Astrocyte (in vitro differentiated cells and primary cell): ENCODE measurements at regions not wholly inside any gene's neighbourhood (a gene's known extent, or its start where the extent isn't known, plus 50 kb on each side); places are given as distances from the start of the nearest gene placed in this dataset.
"Not testable (repeated sequence)": the region's sequence is repeated elsewhere in the genome, so short reads cannot be mapped to it uniquely, and the experiment has no call there.

Experiments
- DNase-seq: peaks from one replicate; pipeline ENCODE4 v3.0.0-alpha.2; 2010; ENCODE audit warnings: low read depth
- FAIRE-seq: peaks from 2 replicates; lab custom pipeline; 2011; peaks lifted over from hg19 to GRCh38; lab: Jason Lieb, UNC
- H2AFZ ChIP-seq: 2 replicates; pipeline ENCODE4 v1.6.0; 2012; ENCODE audit warnings: low read depth, low read length, inconsistent platforms
- H3K27ac ChIP-seq: 2 replicates; pipeline ENCODE4 v1.5.1; 2011; ENCODE audit warnings: low read depth, low read length, inconsistent platforms
- H3K27me3 ChIP-seq: 2 replicates; pipeline ENCODE4 v1.6.0; 2011; ENCODE audit warnings: low read length, inconsistent platforms; ENCODE audit not compliant: insufficient read depth
- H3K36me3 ChIP-seq: 2 replicates; pipeline ENCODE4 v1.5.1; 2011; ENCODE audit warnings: low read length, inconsistent platforms; ENCODE audit not compliant: insufficient read depth
- H3K4me1 ChIP-seq: 2 replicates; pipeline ENCODE4 v1.5.1; 2011; ENCODE audit warnings: low read length, inconsistent platforms; ENCODE audit not compliant: insufficient read depth
- H3K4me2 ChIP-seq: 2 replicates; pipeline ENCODE4 v1.6.0; 2012; ENCODE audit warnings: low read length, inconsistent platforms
- H3K4me3 ChIP-seq: 2 replicates; pipeline ENCODE4 v1.5.1; 2011; ENCODE audit warnings: low read depth, mild to moderate bottlenecking, low read length, inconsistent platforms; ENCODE audit not compliant: insufficient read depth
- H3K79me2 ChIP-seq: 2 replicates; pipeline ENCODE4 v1.6.0; 2012; ENCODE audit warnings: mild to moderate bottlenecking, low read length, inconsistent platforms; ENCODE audit not compliant: insufficient read depth
- H3K9ac ChIP-seq: 2 replicates; pipeline ENCODE4 v1.6.0; 2012; ENCODE audit warnings: mild to moderate bottlenecking, low read length, inconsistent platforms
- H3K9me3 ChIP-seq: 2 replicates; pipeline ENCODE4 v1.5.1; 2012; ENCODE audit warnings: low read depth, mild to moderate bottlenecking, low read length, inconsistent platforms; ENCODE audit not compliant: insufficient read depth
- H4K20me1 ChIP-seq: 2 replicates; pipeline ENCODE4 v1.6.0; 2012; ENCODE audit warnings: low read length, inconsistent platforms; ENCODE audit not compliant: insufficient read depth
- H3K27ac Mint-ChIP-seq: one replicate; pipeline ENCODE4 v1.8.0; 2021; ENCODE audit warnings: mild to moderate bottlenecking, mixed read lengths; ENCODE audit not compliant: unreplicated experiment
- H3K27me3 Mint-ChIP-seq: one replicate; pipeline ENCODE4 v1.8.0; 2021; ENCODE audit warnings: low read depth, mixed read lengths; ENCODE audit not compliant: unreplicated experiment
- H3K36me3 Mint-ChIP-seq: one replicate; pipeline ENCODE4 v1.8.0; 2021; ENCODE audit warnings: low read depth, mixed read lengths; ENCODE audit not compliant: unreplicated experiment
- H3K4me1 Mint-ChIP-seq: one replicate; pipeline ENCODE4 v1.8.0; 2021; ENCODE audit warnings: low read depth, mixed read lengths; ENCODE audit not compliant: unreplicated experiment
- H3K4me3 Mint-ChIP-seq: one replicate; pipeline ENCODE4 v1.8.0; 2021; ENCODE audit warnings: mild to moderate bottlenecking, moderate library complexity, mixed read lengths; ENCODE audit not compliant: unreplicated experiment
- H3K9me3 Mint-ChIP-seq: one replicate; pipeline ENCODE4 v1.8.0; 2021; ENCODE audit warnings: mild to moderate bottlenecking, mixed read lengths; ENCODE audit not compliant: unreplicated experiment
- CTCF ChIP-seq: IDR thresholded peaks from 2 replicates; pipeline ENCODE4 v1.5.1; 2011; ENCODE audit warnings: low read depth, mild to moderate bottlenecking, inconsistent platforms, low read length, moderate library complexity; ENCODE audit not compliant: insufficient read depth
- EZH2 ChIP-seq: IDR thresholded peaks from 2 replicates; pipeline ENCODE4 v1.6.1; 2012; ENCODE audit warnings: mild to moderate bottlenecking, low read length, inconsistent platforms; ENCODE audit not compliant: insufficient read depth

GRCh38 chr18:64377446-64377845, 228.6 kb upstream of the LINC00305 start:
- Mint-ChIP-seq H3K4me1 (no peaks in the 10 kb centered on the region), H3K4me3 (no peak overlapping the region), H3K27me3 (no peaks in the 10 kb centered on the region), H3K36me3 (no peaks in the 10 kb centered on the region), H3K9me3 (peaks cover 1% of the 10 kb centered on the region), H3K27ac (no peak overlapping the region)
- H3K27me3 ChIP-seq, result no peaks in the 10 kb centered on the region
- H3K79me2 ChIP-seq, result no peaks in the 10 kb centered on the region
- no peak overlapping the region for H3K4me3 ChIP-seq
- no peaks in the 10 kb centered on the region for H3K36me3 ChIP-seq
- FAIRE-seq, result no peak
- no peaks in the 10 kb centered on the region for H4K20me1 ChIP-seq
- no peak overlapping the region for H3K9ac ChIP-seq
- no peak overlapping the region for H2AFZ ChIP-seq
- H3K9me3 ChIP-seq, result no peaks in the 10 kb centered on the region
- no peak for TF ChIP-seq CTCF
- no peak for TF ChIP-seq EZH2
- DNase-seq, result no peak
- no peak overlapping the region for H3K4me2 ChIP-seq
- no peaks in the 10 kb centered on the region for H3K4me1 ChIP-seq
- no peak overlapping the region for H3K27ac ChIP-seq

- H3K27ac ChIP-seq, result no peak overlapping the region
- no peaks in the 10 kb centered on the region for H3K9me3 ChIP-seq
- H3K4me3 ChIP-seq, result no peak overlapping the region
- H3K9ac ChIP-seq, result no peak overlapping the region
- H3K36me3 ChIP-seq, result no peaks in the 10 kb centered on the region
- TF ChIP-seq EZH2 (no peak), CTCF (no peak)
- H3K4me1 Mint-ChIP-seq, result no peaks in the 10 kb centered on the region
- H4K20me1 ChIP-seq, result no peaks in the 10 kb centered on the region
- FAIRE-seq (no peak), DNase-seq (no peak)
- H3K4me3 Mint-ChIP-seq, result no peak overlapping the region
- no peak overlapping the region for H3K27ac Mint-ChIP-seq
- H2AFZ ChIP-seq, result no peak overlapping the region
- H3K27me3 Mint-ChIP-seq, result peaks cover 2% of the 10 kb centered on the region
- no peaks in the 10 kb centered on the region for H3K4me1 ChIP-seq
- H3K36me3 Mint-ChIP-seq, result no peaks in the 10 kb centered on the region
- H3K79me2 ChIP-seq, result no peaks in the 10 kb centered on the region
- H3K9me3 Mint-ChIP-seq, result peaks cover 1% of the 10 kb centered on the region
- no peak overlapping the region for H3K4me2 ChIP-seq
- H3K27me3 ChIP-seq, result no peaks in the 10 kb centered on the region
These were observed 224.0 kb upstream of the LINC00305 start for GRCh38 chr18:64372850-64373249.

GRCh38 chr18:64369830-64370440, 221.0 kb upstream of the LINC00305 start:
- not testable (repeated sequence) for H3K4me1 Mint-ChIP-seq, H3K27ac ChIP-seq, H3K27ac Mint-ChIP-seq, H3K27me3 Mint-ChIP-seq, FAIRE-seq, H3K9ac ChIP-seq, H3K4me1 ChIP-seq, H3K4me2 ChIP-seq, H3K4me3 ChIP-seq, H3K4me3 Mint-ChIP-seq, DNase-seq, H4K20me1 ChIP-seq, H3K36me3 ChIP-seq, H3K9me3 ChIP-seq, H3K27me3 ChIP-seq, H2AFZ ChIP-seq, H3K9me3 Mint-ChIP-seq, H3K36me3 Mint-ChIP-seq, H3K79me2 ChIP-seq
